GM12878 (cell line): ENCODE measurements at regions not wholly inside any gene's neighbourhood (a gene's known extent, or its start where the extent isn't known, plus 50 kb on each side); places are given as distances from the start of the nearest gene placed in this dataset.

Source experiments
- ATAC-seq: fragments of 200-7000 bp; cut with Tn5 transposase; 3 replicates; pipeline ENCODE4 v1.9.1; 2020; ENCODE audit warnings: mild to moderate bottlenecking, moderate library complexity
- BruUV-seq: library from RNA; stranded (reverse); fragments of 400-500 nt; replicated peaks from 2 replicates; lab custom pipeline; 2021; lab: Mats Ljungman, UMichigan
- CTCF ChIA-PET: fragments of 300-600 bp; sonication (Branson Sonifier 250); formaldehyde crosslinking; extraction: SDS; loops from one replicate; lab custom pipeline; 2021; ENCODE audit warnings: inconsistent platforms; lab: Yijun Ruan, JAX
- POLR2A ChIA-PET: fragments of 350-600 bp; formaldehyde crosslinking; extraction: SDS; loops from one replicate; lab custom pipeline; 2021; ENCODE audit warnings: inconsistent platforms; lab: Charles Lee
- RAD21 ChIA-PET: fragments of 300-600 bp; sonication (Branson Sonifier 250); formaldehyde crosslinking; loops from one replicate; lab custom pipeline; 2023; ENCODE audit warnings: antibody characterized with exemption; ENCODE audit not compliant: unreplicated experiment; lab: Charles Lee
- SMC1A ChIA-PET: fragments of 300-600 bp; sonication (Branson Sonifier 250); formaldehyde crosslinking; loops from one replicate; lab custom pipeline; 2023; ENCODE audit not compliant: unreplicated experiment, uncharacterized antibody; lab: Charles Lee
- DNase-seq: peaks from one replicate; pipeline ENCODE4 v3.0.0-alpha.2; 2011; ENCODE audit warnings: low read depth, low spot score
- FAIRE-seq: peaks from 3 replicates; lab custom pipeline; 2011; peaks lifted over from hg19 to GRCh38; lab: Jason Lieb, UNC
- H2AFZ ChIP-seq: 2 replicates; pipeline ENCODE4 v1.6.0; 2011; ENCODE audit warnings: low read depth, low read length, control low read depth; ENCODE audit not compliant: control insufficient read depth
- H3K27ac ChIP-seq: 2 replicates; pipeline ENCODE4 v1.5.1; 2011; ENCODE audit warnings: control low read depth; ENCODE audit not compliant: control insufficient read depth, insufficient read depth
- H3K27me3 ChIP-seq, 2 experiments: replicated peaks in 1 of 2; 2 replicates each; pipeline versions ENCODE4 v1.6.0 to v1.6.1; 2011; ENCODE audit warnings: low read length in 1 of 2; ENCODE audit not compliant: control insufficient read depth in 2 of 2, insufficient read depth in 2 of 2
- H3K36me3 ChIP-seq, 2 experiments: 2 replicates each; pipeline ENCODE4 v1.5.1; 2011; ENCODE audit warnings: low read length in 1 of 2; ENCODE audit not compliant: control insufficient read depth in 2 of 2, insufficient read depth in 2 of 2
- H3K4me1 ChIP-seq: 2 replicates; pipeline ENCODE4 v1.6.1; 2011; ENCODE audit warnings: mild to moderate bottlenecking, low read length, moderate library complexity, mixed read lengths; ENCODE audit not compliant: control insufficient read depth, insufficient read depth
- H3K4me2 ChIP-seq: 2 replicates; pipeline ENCODE4 v1.6.0; 2011; ENCODE audit warnings: control low read depth; ENCODE audit not compliant: control insufficient read depth, insufficient read depth
- H3K4me3 ChIP-seq: fragments of 200-600 bp; sonication (generic); 2 replicates; pipeline ENCODE4 v1.5.1; 2016
- H3K79me2 ChIP-seq: 2 replicates; pipeline ENCODE4 v1.6.0; 2011; ENCODE audit warnings: low read length; ENCODE audit not compliant: control insufficient read depth, insufficient read depth
- H3K9ac ChIP-seq: 2 replicates; pipeline ENCODE4 v1.8.0; 2011; ENCODE audit warnings: low read length, control low read depth, mixed read lengths; ENCODE audit not compliant: control insufficient read depth, insufficient read depth
- H3K9me3 ChIP-seq: replicated peaks from 3 replicates; pipeline ENCODE4 v1.5.1; 2011; ENCODE audit warnings: mild to moderate bottlenecking, low read length; ENCODE audit not compliant: control insufficient read depth, insufficient read depth
- H4K20me1 ChIP-seq: 2 replicates; pipeline ENCODE4 v1.6.0; 2011; ENCODE audit not compliant: control insufficient read depth, insufficient read depth
- CHD2 ChIP-seq: IDR thresholded peaks from 2 replicates; pipeline ENCODE4 v1.6.1; 2011; ENCODE audit warnings: low read depth, low read length, improper control_type of control experiment, borderline replicate concordance
- ETV6 ChIP-seq, 2 experiments: fragments of 450-650 bp in 1 of 2; IDR thresholded peaks in 1 of 2; conservative IDR thresholded peaks in 1 of 2; 2 replicates each; pipeline ENCODE4 v1.6.1; 2014; ENCODE audit warnings: antibody characterized with exemption in 1 of 2, borderline replicate concordance in 1 of 2, low read depth in 1 of 2, mild to moderate bottlenecking in 1 of 2, moderate library complexity in 1 of 2
- HDAC2 ChIP-seq: fragments of 200-600 bp; sonication (generic); IDR thresholded peaks from 2 replicates; pipeline ENCODE4 v1.6.1; 2017
- IKZF2 ChIP-seq, 2 experiments: fragments of 450-650 bp; IDR thresholded peaks; 2 replicates each; pipeline ENCODE4 v1.6.1; 2017; ENCODE audit warnings: mild to moderate bottlenecking in 2 of 2, moderate library complexity in 2 of 2
- JUND ChIP-seq: IDR thresholded peaks from 2 replicates; pipeline ENCODE4 v1.6.1; 2012; ENCODE audit warnings: low read depth, mild to moderate bottlenecking, low read length, improper control_type of control experiment, moderate library complexity
- LARP7 ChIP-seq: fragments of 450-650 bp; IDR thresholded peaks from 2 replicates; pipeline ENCODE4 v1.6.1; 2017; ENCODE audit warnings: mild to moderate bottlenecking
- MXI1 ChIP-seq: fragments of 150-350 bp; IDR thresholded peaks from 2 replicates; pipeline ENCODE4 v1.6.1; 2011; ENCODE audit warnings: low read depth, mild to moderate bottlenecking, inconsistent platforms, low read length, improper control_type of control experiment
- PAX5 ChIP-seq: IDR thresholded peaks from 2 replicates; pipeline ENCODE4 v1.6.1; 2011; ENCODE audit warnings: low read depth, low read length, borderline replicate concordance
- SRF ChIP-seq, 2 experiments: IDR thresholded peaks; 2 replicates each; pipeline ENCODE4 v1.6.1; 2011; ENCODE audit warnings: low read depth in 2 of 2, low read length in 2 of 2, mild to moderate bottlenecking in 1 of 2, moderate library complexity in 1 of 2
- STAT3 ChIP-seq: IDR thresholded peaks from 2 replicates; pipeline ENCODE4 v1.6.1; 2011; ENCODE audit warnings: low read depth, low read length, improper control_type of control experiment
- TARDBP ChIP-seq: IDR thresholded peaks from 2 replicates; pipeline ENCODE4 v1.6.1; 2016; ENCODE audit warnings: borderline replicate concordance
- TCF12 ChIP-seq: IDR thresholded peaks from 2 replicates; pipeline ENCODE4 v1.6.1; 2011; ENCODE audit warnings: low read depth, mild to moderate bottlenecking, low read length
- TCF3 ChIP-seq: IDR thresholded peaks from 2 replicates; pipeline ENCODE4 v1.6.1; 2012; ENCODE audit warnings: low read depth, mild to moderate bottlenecking, low read length, borderline replicate concordance; ENCODE audit not compliant: insufficient read depth
- ZNF622 ChIP-seq: fragments of 450-650 bp; IDR thresholded peaks from 2 replicates; pipeline ENCODE4 v1.6.1; 2017; ENCODE audit warnings: mild to moderate bottlenecking, inconsistent platforms
- WGBS: methylation state at CpG from one replicate; pipeline ENCODE4 v1.1.6; 2016; ENCODE audit warnings: low lambda C conversion rate; ENCODE audit not compliant: insufficient replicate concordance, insufficient coverage; ENCODE audit errors: missing lambda C conversion rate; 5-methylcytosine and 5-hydroxymethylcytosine counted together
- in situ Hi-C: fragments of 300-500 bp; cut with MboI; formaldehyde crosslinking; loops from 9 replicates; pipeline ENCODE4 v1.14.3; 2018; ENCODE audit warnings: mixed read lengths
- intact Hi-C: fragments of 100-400 bp; cut with micrococcal nuclease; formaldehyde crosslinking; loops from one replicate; pipeline ENCODE4 v1.14.2; 2022; ENCODE audit not compliant: unreplicated experiment
- TF ChIP-seq, protein P1 (sequence below): IDR thresholded peaks from 2 replicates; pipeline ENCODE4 v1.6.1; 2012; ENCODE audit warnings: low read depth, low read length, improper control_type of control experiment
- TF ChIP-seq, protein P2 (sequence below): fragments of 450-650 bp; IDR thresholded peaks from 2 replicates; pipeline ENCODE4 v1.6.1; 2014; ENCODE audit warnings: mild to moderate bottlenecking
- TF ChIP-seq, protein P3 (sequence below): IDR thresholded peaks from 2 replicates; pipeline ENCODE4 v1.6.1; 2012; ENCODE audit warnings: low read depth, low read length, improper control_type of control experiment

DNA sequence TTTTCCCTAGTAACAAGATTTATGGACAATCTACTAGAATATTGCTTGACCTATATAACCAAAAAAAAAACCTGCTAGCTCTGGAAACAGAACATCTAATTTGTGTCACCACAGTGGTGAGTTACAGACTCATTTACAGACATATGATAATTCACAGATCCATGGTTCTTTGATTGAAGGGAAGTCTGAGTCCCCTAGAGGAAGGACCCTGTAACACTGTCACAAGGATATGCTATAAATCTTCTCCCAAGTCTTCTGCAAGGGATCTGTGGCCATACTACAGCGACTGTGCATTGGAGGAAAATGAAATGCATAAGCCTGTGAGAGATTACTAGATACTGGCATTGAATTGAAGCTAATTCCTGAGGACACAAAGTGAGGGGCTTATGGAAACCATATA is 630.6 kb upstream of the SGCD start:
- no peak for FAIRE-seq
- ChIA-PET POLR2A (no interaction called here), CTCF (no interaction called here), RAD21 (no interaction called here), SMC1A (no interaction called here)
- Histone ChIP-seq H3K36me3 (no peaks in the 10 kb centered on the region), H3K4me1 (no peaks in the 10 kb centered on the region), H4K20me1 (no peaks in the 10 kb centered on the region), H3K27ac (no peak overlapping the region), H2AFZ (no peak overlapping the region), H3K27me3 (no peaks in the 10 kb centered on the region), H3K79me2 (no peaks in the 10 kb centered on the region), H3K9me3 (no peaks in the 10 kb centered on the region), H3K9ac (no peak overlapping the region), H3K4me3 (no peak overlapping the region), H3K4me2 (no peak overlapping the region)
- in situ Hi-C loops: no loop called here
- ATAC-seq: no peak
- DNase-seq: no peak
- 0% methylated on average over 1 of the region's 1 CpG for WGBS
- intact Hi-C loops: no loop called here
- no peak for TF ChIP-seq CHD2
- no peak for TF ChIP-seq LARP7
- no peak for TF ChIP-seq IKZF2 (IDR thresholded peaks at IDR 0.05)
- no TSS peak for BruUV-seq

DNA sequence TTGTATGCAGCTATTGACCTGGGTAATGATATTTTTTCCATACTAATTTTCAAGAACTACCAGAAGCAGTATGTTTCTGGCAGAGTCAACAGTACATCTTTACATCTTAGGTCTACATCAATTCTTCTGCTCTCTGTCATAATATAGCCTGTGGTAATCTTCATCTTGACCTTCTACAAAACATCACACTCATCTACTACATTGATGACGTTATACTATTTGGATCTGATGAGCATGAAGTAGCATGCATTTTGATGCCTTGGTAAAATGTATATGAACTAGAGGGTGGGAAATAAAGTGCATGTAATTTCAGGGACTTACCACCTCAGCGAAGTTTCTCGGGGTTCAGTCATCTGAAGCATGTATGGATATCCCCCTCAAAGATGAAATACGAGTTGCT is 629.7 kb upstream of the SGCD start:
- no peaks in the 10 kb centered on the region for H3K27me3 ChIP-seq
- POLR2A ChIA-PET: no interaction called here
- no peak for TF ChIP-seq JUND
- no peak for TF ChIP-seq PAX5
- TF ChIP-seq ZNF622: no peak
- TF ChIP-seq, protein P1, sequence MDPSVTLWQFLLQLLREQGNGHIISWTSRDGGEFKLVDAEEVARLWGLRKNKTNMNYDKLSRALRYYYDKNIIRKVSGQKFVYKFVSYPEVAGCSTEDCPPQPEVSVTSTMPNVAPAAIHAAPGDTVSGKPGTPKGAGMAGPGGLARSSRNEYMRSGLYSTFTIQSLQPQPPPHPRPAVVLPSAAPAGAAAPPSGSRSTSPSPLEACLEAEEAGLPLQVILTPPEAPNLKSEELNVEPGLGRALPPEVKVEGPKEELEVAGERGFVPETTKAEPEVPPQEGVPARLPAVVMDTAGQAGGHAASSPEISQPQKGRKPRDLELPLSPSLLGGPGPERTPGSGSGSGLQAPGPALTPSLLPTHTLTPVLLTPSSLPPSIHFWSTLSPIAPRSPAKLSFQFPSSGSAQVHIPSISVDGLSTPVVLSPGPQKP: no peak
- TF ChIP-seq TCF12: no peak
- TF ChIP-seq, protein P2, sequence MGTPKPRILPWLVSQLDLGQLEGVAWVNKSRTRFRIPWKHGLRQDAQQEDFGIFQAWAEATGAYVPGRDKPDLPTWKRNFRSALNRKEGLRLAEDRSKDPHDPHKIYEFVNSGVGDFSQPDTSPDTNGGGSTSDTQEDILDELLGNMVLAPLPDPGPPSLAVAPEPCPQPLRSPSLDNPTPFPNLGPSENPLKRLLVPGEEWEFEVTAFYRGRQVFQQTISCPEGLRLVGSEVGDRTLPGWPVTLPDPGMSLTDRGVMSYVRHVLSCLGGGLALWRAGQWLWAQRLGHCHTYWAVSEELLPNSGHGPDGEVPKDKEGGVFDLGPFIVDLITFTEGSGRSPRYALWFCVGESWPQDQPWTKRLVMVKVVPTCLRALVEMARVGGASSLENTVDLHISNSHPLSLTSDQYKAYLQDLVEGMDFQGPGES: no peak
- no peak for TF ChIP-seq HDAC2
- no peak for TF ChIP-seq TCF3
- TF ChIP-seq MXI1: no peak
- no peak for TF ChIP-seq STAT3
- no peak for TF ChIP-seq ETV6 (conservative IDR thresholded peaks at IDR 0.05 in 1 of 2, IDR thresholded peaks at IDR 0.05 in 1 of 2; ENCODE audit: borderline replicate concordance in 1 of 2, low read depth in 1 of 2)
- TF ChIP-seq SRF (IDR thresholded peaks at IDR 0.05; ENCODE audit: low read depth in 2 of 2, low read length in 2 of 2): no peak
- TF ChIP-seq, protein P3, sequence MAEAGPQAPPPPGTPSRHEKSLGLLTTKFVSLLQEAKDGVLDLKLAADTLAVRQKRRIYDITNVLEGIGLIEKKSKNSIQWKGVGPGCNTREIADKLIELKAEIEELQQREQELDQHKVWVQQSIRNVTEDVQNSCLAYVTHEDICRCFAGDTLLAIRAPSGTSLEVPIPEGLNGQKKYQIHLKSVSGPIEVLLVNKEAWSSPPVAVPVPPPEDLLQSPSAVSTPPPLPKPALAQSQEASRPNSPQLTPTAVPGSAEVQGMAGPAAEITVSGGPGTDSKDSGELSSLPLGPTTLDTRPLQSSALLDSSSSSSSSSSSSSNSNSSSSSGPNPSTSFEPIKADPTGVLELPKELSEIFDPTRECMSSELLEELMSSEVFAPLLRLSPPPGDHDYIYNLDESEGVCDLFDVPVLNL: no peak
- no peak for TF ChIP-seq TARDBP

More for the DNA sequence above, 629.7 kb upstream of the SGCD start:
- in situ Hi-C loops: no loop called here
- no peak for ATAC-seq
- Histone ChIP-seq H3K79me2 (no peaks in the 10 kb centered on the region), H3K27ac (no peak overlapping the region), H3K4me3 (no peak overlapping the region), H3K4me1 (no peaks in the 10 kb centered on the region), H3K9ac (no peak overlapping the region), H3K36me3 (no peaks in the 10 kb centered on the region), H4K20me1 (no peaks in the 10 kb centered on the region), H3K4me2 (no peak overlapping the region), H3K9me3 (no peaks in the 10 kb centered on the region), H2AFZ (no peak overlapping the region)
- 1% methylated on average over 4 of the region's 4 CpGs for WGBS
- BruUV-seq: no TSS peak
- intact Hi-C loops: no loop called here
- CTCF ChIA-PET: no interaction called here
- RAD21 ChIA-PET: no interaction called here
- SMC1A ChIA-PET: no interaction called here
- no peak for FAIRE-seq
- no peak for DNase-seq
